ENCODE measurements at regions not wholly inside any gene's neighbourhood (a gene's known extent, or its start where the extent isn't known, plus 50 kb on each side); places are given as distances from the start of the nearest gene placed in this dataset.

- no peak for TF ChIP-seq CTCF (IDR thresholded peaks at IDR 0.05)
- Histone ChIP-seq H2AFZ (ENCODE audit: insufficient read depth, low read depth, low read length, poor library complexity, severe bottlenecking) (no peak overlapping the region), H3K79me2 (ENCODE audit: insufficient read depth, low read length) (no peaks in the 10 kb centered on the region), H3K9ac (ENCODE audit: insufficient read depth, low read length, poor library complexity, severe bottlenecking) (no peak overlapping the region), H4K20me1 (ENCODE audit: insufficient read depth, low read length) (no peaks in the 10 kb centered on the region), H3K4me2 (replicated peaks; ENCODE audit: extremely low read depth, low read length, poor library complexity, severe bottlenecking) (no peak overlapping the region), H3K27ac (ENCODE audit: low read depth in 1 of 2, low read length in 2 of 2) (no peak overlapping the region), H3K27me3 (ENCODE audit: control insufficient read depth in 2 of 2, insufficient read depth in 2 of 2, low read length in 2 of 2) (no peaks in the 10 kb centered on the region), H3K36me3 (replicated peaks in 1 of 2; ENCODE audit: control insufficient read depth in 1 of 2, insufficient read depth in 2 of 2, low read length in 2 of 2) (no peaks in the 10 kb centered on the region), H3K9me3 (replicated peaks in 1 of 2; ENCODE audit: control insufficient read depth in 1 of 2, insufficient read depth in 1 of 2, low read length in 2 of 2) (no peaks in the 10 kb centered on the region), H3K4me3 (replicated peaks in 1 of 3; ENCODE audit: low read depth in 2 of 3, low read length in 3 of 3) (no peak overlapping the region), H3K4me1 (ENCODE audit: control insufficient read depth in 1 of 2, insufficient read depth in 2 of 2, low read length in 2 of 2) (no peaks in the 10 kb centered on the region)
- Mint-ChIP-seq H3K4me1 (no peaks in the 10 kb centered on the region), H3K27me3 (ENCODE audit: low read depth in 3 of 3) (peaks cover 0 to 2% (median 0%) of the 10 kb centered on the region in 3 donors), H3K27ac (no peak overlapping the region), H3K4me3 (no peak overlapping the region), H3K36me3 (no peaks in the 10 kb centered on the region), H3K9me3 (peaks cover 0 to 2% (median 1%) of the 10 kb centered on the region in 7 donors)
- no peak for DNase-seq
- intact Hi-C loops (cut with micrococcal nuclease) = no loop called here
- WGBS (ENCODE audit: insufficient coverage) = no CpG with 5 or more reads among the region's 1 CpG
Observed at GRCh38 chr9:78896479-78896878, 599.6 kb downstream of the PSAT1 start.

GRCh38 chr9:78898234-78898633, 601.3 kb downstream of the PSAT1 start:
- H3K27ac ChIP-seq (ENCODE audit: low read depth in 1 of 2, low read length in 2 of 2) = no peak overlapping the region
- DNase-seq = no peak
- H3K36me3 ChIP-seq (replicated peaks in 1 of 2; ENCODE audit: control insufficient read depth in 1 of 2, insufficient read depth in 2 of 2, low read length in 2 of 2) = no peaks in the 10 kb centered on the region
- no peaks in the 10 kb centered on the region for H3K4me1 ChIP-seq (ENCODE audit: control insufficient read depth in 1 of 2, insufficient read depth in 2 of 2, low read length in 2 of 2)
- no peak overlapping the region for H2AFZ ChIP-seq (ENCODE audit: insufficient read depth, low read depth, low read length, poor library complexity, severe bottlenecking)
- H3K4me3 ChIP-seq (replicated peaks in 1 of 3; ENCODE audit: low read depth in 2 of 3, low read length in 3 of 3) = no peak overlapping the region
- TF ChIP-seq CTCF (IDR thresholded peaks at IDR 0.05) = no peak
- Mint-ChIP-seq H3K36me3 (no peaks in the 10 kb centered on the region), H3K9me3 (peaks cover 0 to 3% (median 0%) of the 10 kb centered on the region in 7 donors), H3K4me1 (no peaks in the 10 kb centered on the region), H3K4me3 (no peak overlapping the region), H3K27ac (no peak overlapping the region), H3K27me3 (ENCODE audit: low read depth in 3 of 3) (peaks cover 0 to 2% (median 0%) of the 10 kb centered on the region in 3 donors)
- no peaks in the 10 kb centered on the region for H4K20me1 ChIP-seq (ENCODE audit: insufficient read depth, low read length)
- H3K9me3 ChIP-seq (replicated peaks in 1 of 2; ENCODE audit: control insufficient read depth in 1 of 2, insufficient read depth in 1 of 2, low read length in 2 of 2) = no peaks in the 10 kb centered on the region
- no peaks in the 10 kb centered on the region for H3K27me3 ChIP-seq (ENCODE audit: control insufficient read depth in 2 of 2, insufficient read depth in 2 of 2, low read length in 2 of 2)
- no peak overlapping the region for H3K4me2 ChIP-seq (replicated peaks; ENCODE audit: extremely low read depth, low read length, poor library complexity, severe bottlenecking)
- no CpG with 5 or more reads among the region's 1 CpG for WGBS (ENCODE audit: insufficient coverage)
- H3K79me2 ChIP-seq (ENCODE audit: insufficient read depth, low read length) = no peaks in the 10 kb centered on the region
- H3K9ac ChIP-seq (ENCODE audit: insufficient read depth, low read length, poor library complexity, severe bottlenecking) = no peak overlapping the region
- intact Hi-C loops (cut with micrococcal nuclease) = no loop called here

All from CD14-positive monocyte (primary cell).